ENCODE measurements at regions not wholly inside any gene's neighbourhood (a gene's known extent, or its start where the extent isn't known, plus 50 kb on each side); places are given as distances from the start of the nearest gene placed in this dataset.

GRCh38 chr4:38189445-38189844 is 229.2 kb downstream of the PTTG2 start:
- no peak for DNase-seq

GRCh38 chr4:38190717-38191178 is 230.6 kb downstream of the PTTG2 start:
- DNase-seq = peak; percentile 64

DNA sequence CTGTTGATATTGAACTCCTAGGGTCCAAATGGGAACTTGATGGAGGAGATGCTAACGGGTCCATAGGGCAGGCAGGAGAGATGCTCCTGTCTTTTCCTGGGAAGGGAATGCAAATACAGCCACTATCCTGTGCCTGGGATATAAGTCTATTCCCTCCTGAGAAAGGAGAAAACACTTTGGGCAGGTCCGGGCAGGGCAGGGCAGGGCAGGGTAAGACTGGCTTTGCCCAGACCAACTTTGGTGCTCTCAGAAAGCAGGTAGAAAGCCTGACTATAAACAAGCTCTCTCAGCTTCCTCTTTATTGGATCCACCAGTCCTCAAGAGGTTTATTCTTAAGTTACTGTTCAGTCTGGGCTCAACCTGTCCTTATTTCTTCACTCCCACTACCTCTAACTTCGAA is 232.3 kb downstream of the PTTG2 start:
- no peak for DNase-seq

DNA sequence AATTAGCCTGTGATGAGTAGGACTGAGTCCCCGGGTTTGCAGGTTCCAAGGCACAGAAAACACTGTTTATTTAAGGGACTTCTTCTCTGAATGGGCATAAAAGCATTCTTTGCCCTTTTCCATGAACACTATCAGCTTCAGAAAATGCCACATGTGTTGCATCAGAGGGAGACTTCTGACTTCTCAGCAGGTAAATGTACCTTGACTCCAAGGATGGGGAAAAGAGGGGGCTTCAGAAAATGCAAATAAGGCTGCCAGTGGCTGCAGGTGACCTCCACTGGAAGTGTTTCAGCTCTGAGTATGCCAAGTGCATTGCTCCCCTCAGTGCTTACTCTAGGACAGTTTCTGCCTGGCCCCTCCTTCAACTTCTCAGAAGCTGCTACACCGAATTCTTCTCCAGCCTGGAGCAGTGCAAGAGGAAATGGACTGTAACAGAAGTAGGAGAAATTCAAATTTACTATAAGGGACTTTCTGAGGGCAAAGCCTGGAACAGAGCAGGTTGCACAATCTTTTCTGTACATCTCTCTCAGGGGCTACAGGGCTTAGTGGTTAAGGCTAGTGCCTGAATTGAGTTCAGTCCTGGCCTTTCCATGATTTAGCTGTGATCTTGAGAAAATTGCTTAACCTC is 233.2 kb downstream of the PTTG2 start:
- DNase-seq = no peak

- DNase-seq = no peak
Measured at GRCh38 chr4:38194047-38194602, 233.9 kb downstream of the PTTG2 start.

DNA sequence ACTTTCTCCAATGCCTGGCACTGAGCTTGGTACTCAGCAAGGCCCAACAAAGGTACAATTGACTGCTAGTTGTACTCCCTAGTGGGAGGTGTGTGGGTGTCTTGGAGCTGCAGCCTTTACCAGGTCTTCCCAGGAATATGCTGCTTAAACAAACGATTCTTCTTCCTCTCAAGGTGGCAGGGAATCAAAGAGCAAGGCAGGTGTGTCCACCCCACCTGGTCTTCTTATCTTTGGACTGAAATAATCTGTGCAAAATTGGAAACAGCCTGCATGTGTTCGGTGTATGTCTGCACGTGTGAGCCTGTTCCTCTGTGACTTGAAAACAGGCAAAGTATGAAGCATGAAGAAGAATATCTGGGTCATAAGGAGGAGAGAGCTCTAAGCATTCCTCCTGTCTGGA is 235.3 kb downstream of the PTTG2 start:
- no peak for DNase-seq

DNA sequence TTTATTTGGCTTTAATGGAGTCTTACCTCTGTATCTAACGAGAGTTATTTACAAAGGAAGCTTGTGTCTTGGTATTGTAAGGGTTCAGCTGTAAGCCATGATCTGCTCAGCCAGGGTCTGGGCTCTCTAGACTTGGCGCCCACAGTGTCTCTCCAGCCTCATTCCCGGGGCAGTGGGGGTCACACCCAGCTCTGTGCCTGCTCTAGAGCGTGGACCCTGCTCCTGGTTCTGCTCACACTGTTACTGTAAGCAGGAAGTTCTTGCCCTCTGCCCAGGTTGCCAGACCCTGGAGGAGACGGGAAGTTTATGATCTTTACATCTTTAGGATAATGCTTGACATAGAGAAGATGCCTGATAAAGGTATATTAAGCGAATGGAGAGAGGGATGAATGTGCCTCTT is 235.7 kb downstream of the PTTG2 start:
- DNase-seq = no peak

GRCh38 chr4:38202242-38202641 is 242.0 kb downstream of the PTTG2 start:
- no peak for DNase-seq

DNA sequence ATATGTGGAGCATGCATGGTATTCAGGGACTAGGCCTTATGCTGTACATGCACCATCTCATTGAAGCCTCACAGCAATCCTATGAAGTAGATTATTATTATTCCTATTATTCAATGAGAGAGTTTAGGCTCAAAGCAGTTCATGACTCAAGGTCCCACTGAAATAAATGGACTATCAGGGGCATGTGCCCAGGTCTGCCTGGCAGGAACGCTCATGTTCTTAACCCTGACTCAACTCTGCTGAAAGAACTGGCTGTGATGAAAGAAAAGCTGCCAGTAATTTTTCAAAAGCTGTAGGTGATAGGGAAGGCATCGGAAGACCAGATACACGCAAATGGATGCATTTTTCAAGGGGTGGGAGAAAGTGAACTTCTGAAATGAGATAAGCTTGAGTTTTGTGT is 243.4 kb downstream of the PTTG2 start:
- DNase-seq = no peak

GRCh38 chr4:38204339-38205035 is 244.3 kb downstream of the PTTG2 start:
- DNase-seq = peak; percentile 86

DNA sequence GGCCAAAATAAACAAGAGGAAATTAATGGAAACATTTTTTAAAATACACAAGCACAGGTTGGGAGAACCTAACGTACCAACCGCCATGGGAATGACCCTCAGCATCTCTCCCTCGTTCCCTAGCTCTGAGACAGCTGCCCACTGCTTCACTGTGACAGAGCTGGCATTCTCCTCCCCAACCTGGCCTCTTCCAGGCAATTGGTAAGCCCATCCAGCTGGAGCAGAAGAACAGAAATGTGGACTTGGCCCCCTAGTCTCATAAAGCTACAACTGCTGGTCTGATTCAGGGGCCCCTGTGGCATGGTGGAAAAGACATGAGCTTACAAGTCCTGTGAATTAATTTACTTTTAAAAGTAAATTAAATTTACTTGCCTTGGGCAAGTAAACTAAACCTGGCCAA is 245.1 kb downstream of the PTTG2 start:
- DNase-seq = no peak

DNA sequence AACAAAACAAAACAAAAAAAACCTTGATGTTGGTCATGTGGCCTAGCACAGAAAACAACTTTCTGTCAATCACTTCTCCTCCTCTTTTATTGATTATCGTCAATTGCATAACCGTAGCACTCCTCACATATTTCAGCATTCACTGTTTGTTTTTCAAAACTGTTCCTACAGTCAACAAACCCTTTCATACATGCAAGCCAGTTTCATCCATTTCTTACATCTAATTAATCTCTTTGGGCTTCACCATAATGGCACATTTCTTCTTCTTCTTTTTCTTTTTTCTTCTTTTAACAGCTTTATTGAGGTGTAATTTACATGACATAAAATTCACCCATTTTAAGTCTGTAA is 246.9 kb downstream of the PTTG2 start:
- no peak for DNase-seq

DNA sequence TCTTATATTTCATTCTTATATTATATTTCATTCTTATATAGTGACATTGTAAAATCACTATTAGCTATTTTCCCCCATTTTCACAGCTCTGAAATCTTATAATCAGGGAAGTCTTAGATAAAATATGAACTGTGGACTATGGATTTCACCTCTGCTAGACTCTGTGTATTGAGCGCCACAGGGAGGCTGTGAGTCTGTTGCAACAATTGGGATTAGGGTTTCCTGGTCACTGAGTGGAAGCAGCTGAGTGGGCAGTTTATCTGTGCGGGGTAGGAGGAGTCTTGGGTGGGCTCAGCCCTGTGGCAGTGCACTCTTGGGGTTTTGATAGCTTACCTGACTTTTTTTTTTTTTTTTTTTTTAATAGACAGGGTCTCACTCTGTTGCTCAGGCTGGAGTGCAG is 249.5 kb downstream of the PTTG2 start:
- no peak for DNase-seq

GRCh38 chr4:38210396-38211114 is 250.4 kb downstream of the PTTG2 start:
- no peak for DNase-seq

GRCh38 chr4:38211885-38212284 is 251.7 kb downstream of the PTTG2 start:
- no peak for DNase-seq

DNA sequence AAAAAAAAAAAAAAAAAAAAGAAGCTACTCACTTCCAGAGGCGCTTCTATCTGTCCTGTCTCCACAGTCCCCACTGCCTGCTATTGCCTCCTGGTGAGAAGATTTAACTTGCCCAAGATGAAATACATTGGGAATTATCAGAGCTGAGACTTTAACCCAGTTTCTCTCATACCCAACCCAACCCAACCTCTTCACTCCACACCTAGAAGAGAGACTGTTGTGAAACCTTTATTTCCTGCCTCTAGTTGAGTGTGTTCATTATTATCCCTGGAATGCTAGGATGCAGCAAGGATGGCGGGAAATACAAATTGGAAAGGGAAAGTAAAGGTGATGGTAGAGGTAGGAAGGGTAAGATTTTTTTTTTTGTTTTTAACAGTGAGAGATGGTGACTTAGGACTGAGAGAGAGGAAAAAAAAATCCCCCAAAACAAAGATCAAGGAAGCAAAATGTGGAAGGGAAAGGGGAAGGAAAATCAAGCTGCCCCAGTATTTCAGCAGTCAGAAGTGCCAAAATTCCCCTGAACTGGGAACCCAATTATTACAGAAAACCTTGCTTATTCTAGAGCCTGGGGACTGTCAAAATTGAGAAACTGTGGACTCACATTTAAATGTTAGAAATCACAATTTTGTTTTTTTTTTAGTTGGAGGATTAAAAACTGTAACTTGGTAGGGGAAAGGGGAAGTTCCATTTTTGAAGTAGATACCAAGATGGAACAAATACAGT is 253.0 kb downstream of the PTTG2 start:
- no peak for DNase-seq

- DNase-seq = no peak
Measured at GRCh38 chr4:38222892-38223291, 262.7 kb downstream of the PTTG2 start.

- DNase-seq = no peak
Measured at GRCh38 chr4:38223306-38223705, 263.1 kb downstream of the PTTG2 start.

DNA sequence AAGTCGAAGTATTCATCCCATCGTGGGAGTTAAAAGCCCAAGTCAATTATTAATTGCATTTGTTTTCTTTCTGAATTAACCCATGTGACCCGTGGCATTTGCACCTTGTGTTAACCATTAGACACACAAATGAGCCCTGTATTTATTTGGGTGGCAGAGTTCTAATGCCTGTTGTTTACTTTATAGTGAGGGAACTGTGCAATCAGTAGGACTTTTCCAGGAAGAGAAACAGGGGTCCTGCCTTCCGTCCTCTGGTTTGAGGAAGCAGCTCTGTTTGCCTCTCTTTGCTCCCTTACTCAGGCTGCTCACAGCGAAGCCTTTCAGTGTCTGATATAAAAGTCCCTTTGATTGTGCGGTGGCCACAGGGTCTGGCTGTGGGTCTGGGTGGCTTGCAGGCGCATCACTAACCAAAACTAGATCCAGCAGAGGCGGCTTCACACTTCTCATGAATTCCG is 263.6 kb downstream of the PTTG2 start:
- DNase-seq = peak; percentile 12

DNA sequence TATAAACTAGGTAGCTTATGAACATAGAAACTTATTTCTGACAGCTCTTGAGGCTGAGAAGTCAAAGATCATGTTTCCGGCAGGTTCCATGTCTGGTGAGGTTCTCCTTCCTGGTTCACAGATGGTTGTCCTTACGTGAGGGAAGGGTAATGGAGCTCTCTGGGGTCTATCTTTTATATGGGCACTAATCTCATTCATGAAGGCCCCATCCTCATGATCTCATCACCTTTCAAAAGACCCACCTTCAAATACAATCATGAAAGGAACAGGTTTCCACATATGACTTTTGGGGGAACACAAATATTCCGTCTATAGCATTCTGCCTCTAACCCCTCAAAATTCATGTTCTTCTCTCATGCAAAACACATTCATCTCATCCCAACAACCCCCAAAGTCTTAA is 264.7 kb downstream of the PTTG2 start:
- DNase-seq = no peak

- no peak for DNase-seq
Measured at GRCh38 chr4:38226170-38226569, 266.0 kb downstream of the PTTG2 start.

GRCh38 chr4:38230121-38230801 is 270.1 kb downstream of the PTTG2 start:
- DNase-seq = no peak

Data from eye (tissue), 1 donor.